HG02623 (cell line): ENCODE measurements at regions not wholly inside any gene's neighbourhood (a gene's known extent, or its start where the extent isn't known, plus 50 kb on each side); places are given as distances from the start of the nearest gene placed in this dataset.

Experiments used
- ATAC-seq: cut with Tn5 transposase; IDR thresholded peaks from one replicate; pipeline ENCODE4 v1.9.1; 2021; ENCODE audit warnings: moderate library complexity; ENCODE audit not compliant: unreplicated experiment

DNA sequence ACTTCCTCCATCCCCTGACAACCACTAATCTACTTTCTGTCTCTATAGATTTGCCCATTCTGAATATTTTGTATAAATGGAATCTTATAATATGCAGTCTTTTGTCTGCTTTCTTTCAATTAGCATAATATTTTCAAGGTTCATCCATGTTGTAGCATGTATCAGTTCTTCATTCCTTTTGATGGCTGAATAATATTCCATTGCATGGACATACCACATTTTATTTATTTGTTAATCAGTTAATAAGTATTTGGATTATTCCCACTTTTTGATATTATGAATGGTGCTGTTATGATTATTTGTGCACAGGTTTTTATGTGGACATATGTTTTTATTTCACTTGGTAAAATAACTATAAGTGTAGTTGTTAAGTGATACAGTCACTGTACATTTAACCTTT is 155.1 kb upstream of the WSCD2 start:
- ATAC-seq: no peak

GRCh38 chr12:107976331-107976730 is 152.8 kb upstream of the WSCD2 start:
- ATAC-seq: no peak

- ATAC-seq: no peak
Measured at GRCh38 chr12:107978201-107978600, 150.9 kb upstream of the WSCD2 start.

- ATAC-seq: no peak
Measured at GRCh38 chr12:107978641-107979040, 150.4 kb upstream of the WSCD2 start.

GRCh38 chr12:107983756-107984472 is 145.2 kb upstream of the WSCD2 start:
- no peak for ATAC-seq

- no peak for ATAC-seq
Measured at GRCh38 chr12:107984973-107985372, 144.1 kb upstream of the WSCD2 start.

DNA sequence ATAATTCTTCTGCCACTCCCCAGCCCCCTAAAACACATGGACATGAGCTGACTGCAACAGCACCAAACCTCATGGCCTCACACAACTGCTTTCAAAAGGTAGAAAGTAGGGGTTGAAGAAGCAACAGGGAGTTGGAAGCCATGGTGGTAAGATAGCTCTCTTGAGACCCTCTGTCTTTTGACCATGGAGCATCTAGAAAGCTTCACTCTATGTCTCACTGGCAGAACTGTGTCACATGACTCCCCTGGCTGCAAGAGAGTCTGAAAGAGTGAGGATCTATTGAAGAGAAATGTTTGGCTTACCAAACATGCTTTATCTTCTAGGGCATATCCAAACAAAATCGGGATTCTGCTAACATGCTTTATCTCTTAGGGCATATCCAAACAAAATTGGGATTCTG is 142.9 kb upstream of the WSCD2 start:
- ATAC-seq: no peak

DNA sequence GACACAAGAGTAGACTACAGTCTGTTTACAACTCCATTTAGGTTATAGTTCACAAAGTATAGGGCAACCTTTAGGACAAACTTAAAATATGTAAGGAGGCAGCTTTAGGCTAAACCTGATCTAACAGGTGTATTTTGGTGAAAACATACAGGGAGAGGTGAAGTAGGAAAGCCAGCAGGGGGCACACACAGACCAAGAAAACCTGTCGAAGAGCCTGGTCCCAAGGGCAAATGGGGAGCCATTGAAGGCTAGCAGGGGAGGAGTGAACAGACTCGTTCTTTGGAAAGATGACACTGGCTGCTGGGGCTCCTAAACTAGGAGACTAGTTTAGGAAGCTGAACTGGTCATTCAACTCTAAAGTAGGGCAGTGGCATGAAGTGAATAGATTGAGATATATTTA is 138.8 kb upstream of the WSCD2 start:
- no peak for ATAC-seq

DNA sequence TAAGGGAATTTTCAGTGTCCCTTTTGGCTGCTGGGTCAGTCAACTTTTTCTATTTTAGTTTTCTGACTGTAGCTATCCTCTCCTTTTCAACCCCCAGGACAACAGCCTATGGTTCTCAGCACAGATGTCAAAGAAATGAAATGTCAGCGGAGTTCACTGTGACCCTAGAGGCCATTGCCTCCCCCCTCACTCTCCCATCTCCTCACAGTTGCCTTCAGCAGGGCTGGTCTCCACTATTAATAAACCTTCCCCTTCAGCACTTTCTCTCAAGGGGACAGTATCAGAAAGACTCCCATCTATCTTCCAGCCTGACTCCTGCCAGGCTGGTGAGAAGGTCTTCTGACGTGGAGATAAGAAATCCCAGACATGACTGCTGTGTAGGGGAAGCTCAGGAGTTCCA is 137.1 kb upstream of the WSCD2 start:
- no peak for ATAC-seq

DNA sequence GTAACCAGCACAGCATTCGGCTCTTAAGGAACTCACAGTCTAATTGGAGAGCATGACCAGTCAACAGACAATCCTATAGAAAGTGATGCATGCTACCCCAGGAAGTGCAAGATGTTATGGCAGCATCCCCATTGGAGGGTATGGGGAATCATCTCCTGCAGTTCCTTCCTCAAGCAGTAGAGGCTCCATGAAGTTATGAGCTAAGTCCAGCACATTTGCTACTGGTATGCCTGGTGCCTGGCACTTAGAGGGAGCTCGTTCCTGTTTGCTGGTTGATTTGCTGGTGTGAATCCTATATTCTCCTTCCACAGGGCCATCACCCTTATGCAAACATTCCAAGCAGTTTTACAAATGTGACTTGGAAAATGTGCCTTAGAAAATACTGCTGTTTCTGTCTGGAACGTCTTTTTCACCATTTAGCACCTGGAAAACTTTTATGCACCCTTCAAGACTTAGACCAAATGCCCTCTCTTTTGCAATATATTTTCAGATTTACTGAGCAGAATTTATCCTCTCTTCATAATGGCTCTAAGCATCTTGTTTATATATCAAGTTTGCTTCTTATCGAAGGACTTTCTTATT is 136.1 kb upstream of the WSCD2 start:
- ATAC-seq: no peak

- ATAC-seq: no peak
Measured at GRCh38 chr12:107998863-107999262, 130.2 kb upstream of the WSCD2 start.

DNA sequence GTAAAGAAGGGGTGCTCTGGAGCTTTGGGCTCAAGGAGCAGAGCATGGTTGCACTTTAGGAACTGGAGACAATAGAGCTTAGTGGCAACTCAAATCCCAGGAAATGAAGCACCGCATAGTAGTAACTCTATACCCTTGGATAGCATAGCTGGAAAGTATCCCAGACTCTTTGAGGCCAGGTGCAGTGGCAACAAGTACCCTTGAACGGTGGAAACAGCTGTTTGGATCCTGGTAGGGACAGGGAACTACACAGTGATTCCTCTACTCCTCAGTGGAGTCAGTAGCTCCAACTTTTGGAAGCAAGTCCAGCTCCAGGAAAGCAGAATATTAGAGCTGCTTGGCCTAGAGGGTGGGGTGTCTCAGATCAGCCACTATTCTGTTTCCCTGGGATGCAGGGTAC is 129.0 kb upstream of the WSCD2 start:
- no peak for ATAC-seq

GRCh38 chr12:108004319-108004718 is 124.8 kb upstream of the WSCD2 start:
- ATAC-seq: no peak

- ATAC-seq: no peak
Measured at GRCh38 chr12:108008163-108008905, 120.8 kb upstream of the WSCD2 start.

DNA sequence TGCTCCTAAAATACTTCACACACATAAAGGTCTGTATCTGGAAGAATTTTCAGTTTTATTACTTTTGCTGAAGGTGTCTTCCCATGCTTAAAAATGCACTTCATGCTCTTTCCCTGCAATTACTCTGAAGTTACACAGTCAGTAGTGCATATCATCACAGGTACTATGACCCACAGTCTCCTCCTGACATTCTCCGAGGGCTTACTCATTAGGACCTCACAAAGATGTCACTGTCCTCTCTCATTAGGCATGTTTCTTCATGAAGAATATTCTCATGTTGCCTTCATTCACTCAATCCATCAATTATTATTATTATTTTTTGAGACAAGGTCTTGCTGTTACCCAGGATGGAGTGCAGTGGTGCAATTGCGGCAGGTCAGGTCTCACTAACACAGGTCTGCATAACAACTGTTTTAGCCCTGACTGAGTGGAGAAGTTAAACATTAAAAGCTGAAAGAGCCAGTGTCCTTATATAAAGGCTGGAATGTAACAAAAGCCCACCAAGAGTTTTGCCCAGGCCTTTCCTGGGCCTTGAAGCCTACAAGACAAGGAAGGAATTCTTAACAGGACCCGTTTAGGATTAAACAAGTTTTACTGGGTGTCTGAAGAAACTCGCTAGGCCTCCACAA is 119.5 kb upstream of the WSCD2 start:
- ATAC-seq: no peak

DNA sequence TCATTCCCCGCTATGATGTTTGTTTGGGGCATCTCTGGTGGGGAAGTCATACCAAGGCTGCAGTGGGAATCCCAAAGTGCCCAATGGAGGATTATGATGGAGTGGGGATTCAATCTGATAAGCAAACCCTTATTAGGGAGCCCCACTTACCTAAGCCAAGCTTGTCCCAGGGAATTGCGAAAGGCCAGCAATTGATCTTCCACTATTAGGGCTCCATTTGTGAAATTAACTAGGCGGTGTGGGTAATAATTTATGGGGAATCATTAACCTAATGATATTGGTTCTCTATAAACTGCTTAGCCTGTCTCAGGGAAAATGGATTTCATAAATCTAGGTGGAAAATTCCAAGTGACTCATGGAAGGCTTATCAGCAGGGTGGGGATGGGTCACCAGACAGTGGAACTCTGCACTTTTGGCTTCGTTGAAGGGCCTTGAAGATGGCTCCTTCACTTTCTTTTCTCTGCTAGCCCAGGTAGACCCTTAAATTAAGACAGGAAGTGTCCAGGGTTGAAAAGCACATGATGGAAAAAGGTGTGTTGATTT is 113.0 kb upstream of the WSCD2 start:
- no peak for ATAC-seq

DNA sequence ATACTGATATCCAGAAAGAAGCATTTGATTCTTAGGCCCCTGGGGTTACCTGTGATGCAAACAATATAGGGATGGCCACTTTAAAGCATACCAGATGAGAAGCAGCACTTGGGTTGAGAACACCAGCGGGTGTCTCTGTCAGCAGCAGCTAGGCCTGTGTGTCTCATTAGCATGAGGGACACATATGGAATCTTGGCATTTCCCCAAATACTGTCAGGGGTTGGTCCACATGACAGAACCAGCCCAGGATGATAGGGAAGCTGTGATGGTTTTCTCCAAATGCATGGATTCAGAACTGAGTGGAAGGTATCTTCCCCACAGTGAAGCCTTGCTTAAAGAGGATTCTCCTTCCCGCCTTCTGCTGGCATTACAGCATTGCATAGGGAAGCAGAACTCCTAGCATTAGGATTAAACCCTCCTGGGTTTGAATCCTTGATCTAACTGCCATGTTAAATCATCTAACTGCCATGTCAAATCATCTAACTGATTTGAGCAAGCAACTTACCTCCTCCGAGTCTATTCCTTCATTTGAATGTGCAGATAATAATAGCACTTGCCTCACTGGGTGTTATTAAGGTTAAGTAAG is 111.5 kb upstream of the WSCD2 start:
- ATAC-seq: no peak

DNA sequence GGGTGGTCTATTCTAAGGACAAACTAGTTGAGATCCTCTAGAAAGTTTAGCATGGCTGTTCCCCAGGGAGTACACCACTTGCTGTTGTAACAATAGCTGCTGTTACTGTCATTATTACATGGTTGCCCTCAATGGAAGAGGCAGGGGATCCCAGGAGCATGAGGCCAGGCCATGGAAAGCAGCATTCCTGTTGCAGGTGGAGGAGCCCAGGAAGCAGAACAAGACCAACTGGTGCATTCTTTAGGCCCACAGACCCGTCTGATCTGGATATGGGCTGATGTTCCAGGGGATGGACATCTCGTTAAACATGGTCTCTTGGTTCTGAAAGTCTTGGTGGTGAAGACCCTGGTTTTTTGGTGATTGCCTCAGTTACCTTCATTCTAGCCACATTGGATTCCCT is 109.2 kb upstream of the WSCD2 start:
- no peak for ATAC-seq

GRCh38 chr12:108021141-108021540 is 107.9 kb upstream of the WSCD2 start:
- ATAC-seq: no peak

- ATAC-seq: no peak
Measured at GRCh38 chr12:108021949-108022522, 107.1 kb upstream of the WSCD2 start.
